ENCODE measurements at regions not wholly inside any gene's neighbourhood (a gene's known extent, or its start where the extent isn't known, plus 50 kb on each side); places are given as distances from the start of the nearest gene placed in this dataset.

DNA sequence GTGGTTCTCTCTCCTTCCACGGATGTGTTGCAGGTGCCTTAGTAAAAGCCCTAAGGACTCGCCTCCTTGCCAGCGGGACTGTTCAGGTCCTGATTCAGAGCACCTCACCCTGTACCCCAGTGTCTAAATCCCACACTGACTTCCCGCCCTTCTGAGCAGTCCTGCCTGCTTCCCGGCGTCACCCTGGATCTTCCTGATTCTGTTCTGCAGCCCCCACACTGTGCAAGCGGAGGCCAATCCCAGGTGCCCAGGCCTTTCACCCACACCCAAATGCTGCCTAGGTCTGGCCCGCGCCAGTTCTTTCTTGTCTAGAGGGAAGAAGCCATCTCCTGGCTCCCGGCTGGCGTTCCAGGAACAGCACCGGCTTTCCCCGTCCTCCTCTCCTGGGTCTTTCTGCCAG is 95.9 kb upstream of the GALNT2 start:
- Histone ChIP-seq H3K9me3 (ENCODE audit: control insufficient read depth, insufficient read depth, low read depth, low read length) (peaks cover 2% of the 10 kb centered on the region; the same call in 1 of the 2 replicates), H3K36me3 (ENCODE audit: control insufficient read depth in 2 of 2, insufficient read depth in 1 of 2, low read length in 2 of 2) (no peaks in the 10 kb centered on the region), H3K4me3 (ENCODE audit: low read depth, low read length) (no peak overlapping the region), H3K4me1 (ENCODE audit: control insufficient read depth, insufficient read depth, low read length) (no peaks in the 10 kb centered on the region), H3K27ac (ENCODE audit: extremely low read depth, low read depth, low read length) (no peak overlapping the region)
- TF ChIP-seq ZNF114 (tag by site-specific recombination; IDR thresholded peaks at IDR 0.05) (no peak), ZNF768 (tag by site-specific recombination; IDR thresholded peaks at IDR 0.05) (no peak), KLF7 (tag by site-specific recombination; IDR thresholded peaks at IDR 0.05; ENCODE audit: borderline replicate concordance) (no peak), ZNF707 (tag by site-specific recombination; IDR thresholded peaks at IDR 0.05) (no peak), SALL2 (tag by site-specific recombination; IDR thresholded peaks at IDR 0.05; ENCODE audit: borderline replicate concordance) (no peak), ZSCAN16 (tag by site-specific recombination; IDR thresholded peaks at IDR 0.05) (no peak), ZNF521 (tag by site-specific recombination; IDR thresholded peaks at IDR 0.05) (no peak), RBAK (tag by site-specific recombination; IDR thresholded peaks at IDR 0.05) (no peak), PRDM1 (tag by site-specific recombination; IDR thresholded peaks at IDR 0.05) (no peak)
- TF ChIP-seq, protein P1, sequence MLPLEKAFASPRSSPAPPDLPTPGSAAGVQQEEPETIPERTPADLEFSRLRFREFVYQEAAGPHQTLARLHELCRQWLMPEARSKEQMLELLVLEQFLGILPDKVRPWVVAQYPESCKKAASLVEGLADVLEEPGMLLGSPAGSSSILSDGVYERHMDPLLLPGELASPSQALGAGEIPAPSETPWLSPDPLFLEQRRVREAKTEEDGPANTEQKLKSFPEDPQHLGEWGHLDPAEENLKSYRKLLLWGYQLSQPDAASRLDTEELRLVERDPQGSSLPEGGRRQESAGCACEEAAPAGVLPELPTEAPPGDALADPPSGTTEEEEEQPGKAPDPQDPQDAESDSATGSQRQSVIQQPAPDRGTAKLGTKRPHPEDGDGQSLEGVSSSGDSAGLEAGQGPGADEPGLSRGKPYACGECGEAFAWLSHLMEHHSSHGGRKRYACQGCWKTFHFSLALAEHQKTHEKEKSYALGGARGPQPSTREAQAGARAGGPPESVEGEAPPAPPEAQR (tag by site-specific recombination; IDR thresholded peaks at IDR 0.05): no peak
- TF ChIP-seq, protein P2, sequence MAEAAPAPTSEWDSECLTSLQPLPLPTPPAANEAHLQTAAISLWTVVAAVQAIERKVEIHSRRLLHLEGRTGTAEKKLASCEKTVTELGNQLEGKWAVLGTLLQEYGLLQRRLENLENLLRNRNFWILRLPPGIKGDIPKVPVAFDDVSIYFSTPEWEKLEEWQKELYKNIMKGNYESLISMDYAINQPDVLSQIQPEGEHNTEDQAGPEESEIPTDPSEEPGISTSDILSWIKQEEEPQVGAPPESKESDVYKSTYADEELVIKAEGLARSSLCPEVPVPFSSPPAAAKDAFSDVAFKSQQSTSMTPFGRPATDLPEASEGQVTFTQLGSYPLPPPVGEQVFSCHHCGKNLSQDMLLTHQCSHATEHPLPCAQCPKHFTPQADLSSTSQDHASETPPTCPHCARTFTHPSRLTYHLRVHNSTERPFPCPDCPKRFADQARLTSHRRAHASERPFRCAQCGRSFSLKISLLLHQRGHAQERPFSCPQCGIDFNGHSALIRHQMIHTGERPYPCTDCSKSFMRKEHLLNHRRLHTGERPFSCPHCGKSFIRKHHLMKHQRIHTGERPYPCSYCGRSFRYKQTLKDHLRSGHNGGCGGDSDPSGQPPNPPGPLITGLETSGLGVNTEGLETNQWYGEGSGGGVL (tag by site-specific recombination; IDR thresholded peaks at IDR 0.05): no peak
- TF ChIP-seq, protein P3, sequence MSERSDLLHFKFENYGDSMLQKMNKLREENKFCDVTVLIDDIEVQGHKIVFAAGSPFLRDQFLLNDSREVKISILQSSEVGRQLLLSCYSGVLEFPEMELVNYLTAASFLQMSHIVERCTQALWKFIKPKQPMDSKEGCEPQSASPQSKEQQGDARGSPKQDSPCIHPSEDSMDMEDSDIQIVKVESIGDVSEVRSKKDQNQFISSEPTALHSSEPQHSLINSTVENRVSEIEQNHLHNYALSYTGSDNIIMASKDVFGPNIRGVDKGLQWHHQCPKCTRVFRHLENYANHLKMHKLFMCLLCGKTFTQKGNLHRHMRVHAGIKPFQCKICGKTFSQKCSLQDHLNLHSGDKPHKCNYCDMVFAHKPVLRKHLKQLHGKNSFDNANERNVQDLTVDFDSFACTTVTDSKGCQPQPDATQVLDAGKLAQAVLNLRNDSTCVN (tag by site-specific recombination; optimal IDR thresholded peaks at IDR 0.05): no peak
- CTCF ChIA-PET: no interaction called here
- POLR2A ChIA-PET: no interaction called here

DNA sequence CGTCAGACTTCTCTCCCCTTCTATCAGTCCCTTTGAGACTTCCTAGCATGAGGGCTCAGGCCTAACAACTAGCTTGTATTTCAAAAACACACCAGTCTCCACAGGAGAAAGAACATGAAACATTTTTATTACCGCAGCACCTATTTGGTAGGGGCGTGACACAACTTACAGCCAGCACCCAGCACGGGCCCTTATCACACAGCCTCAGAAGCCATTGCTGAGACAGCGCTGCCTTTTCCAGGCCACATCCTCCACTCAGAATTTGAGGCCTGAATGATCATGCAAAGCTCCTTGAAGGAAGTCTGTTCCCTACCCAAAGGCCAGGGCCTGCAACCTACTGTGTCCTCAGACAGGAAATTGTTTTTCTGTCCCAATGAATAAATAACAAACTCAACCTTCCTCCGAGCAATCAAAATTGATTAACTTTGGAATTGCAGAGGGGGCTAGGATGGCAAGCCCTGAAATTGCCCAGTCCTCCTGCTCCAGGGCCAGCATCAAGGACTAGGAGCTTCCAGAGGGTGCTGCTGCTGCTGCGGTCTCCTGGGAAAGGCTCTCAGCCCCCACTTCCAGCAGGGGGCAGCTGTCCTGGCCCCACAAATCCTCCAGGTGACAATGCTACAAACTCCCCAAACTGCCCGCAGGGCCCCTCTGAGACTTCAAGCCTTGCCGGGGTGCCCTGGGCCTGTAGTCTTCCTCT is 94.3 kb upstream of the GALNT2 start:
- no peaks in the 10 kb centered on the region for H3K9me3 ChIP-seq (ENCODE audit: control insufficient read depth, insufficient read depth, low read depth, low read length)
- ChIA-PET CTCF (interaction anchor here (0.6 to 1.5 kb wide), 6 partner anchors 11 to 1341 kb away, joined by 3 to 8 read pairs (median 5); no protein-coding TSS in a partner anchor), POLR2A (interaction anchor here (0.6 kb wide), 1 partner anchor 99 kb away, joined by 4 read pairs; no protein-coding TSS in a partner anchor)

DNA sequence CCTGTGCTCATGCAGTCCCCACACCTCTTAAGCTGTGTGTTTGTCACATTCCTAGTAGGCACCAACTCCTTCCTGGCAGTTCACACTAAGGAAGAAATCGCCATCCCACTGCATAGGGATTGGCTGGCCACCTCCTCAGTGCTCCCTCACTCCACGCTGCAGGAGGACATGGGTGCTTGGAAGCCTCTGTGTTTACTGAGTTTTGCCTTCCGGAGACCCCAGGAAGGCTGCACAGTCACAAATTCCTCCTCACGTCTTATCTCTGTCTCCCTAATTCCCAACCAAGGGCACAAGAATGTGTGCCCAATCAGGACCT is 93.8 kb upstream of the GALNT2 start:
- CTCF ChIA-PET: interaction anchor here (0.6 to 1.5 kb wide), 5 partner anchors 10 to 1340 kb away, joined by 3 to 8 read pairs (median 4); no protein-coding TSS in a partner anchor
- TF ChIP-seq, protein P4, sequence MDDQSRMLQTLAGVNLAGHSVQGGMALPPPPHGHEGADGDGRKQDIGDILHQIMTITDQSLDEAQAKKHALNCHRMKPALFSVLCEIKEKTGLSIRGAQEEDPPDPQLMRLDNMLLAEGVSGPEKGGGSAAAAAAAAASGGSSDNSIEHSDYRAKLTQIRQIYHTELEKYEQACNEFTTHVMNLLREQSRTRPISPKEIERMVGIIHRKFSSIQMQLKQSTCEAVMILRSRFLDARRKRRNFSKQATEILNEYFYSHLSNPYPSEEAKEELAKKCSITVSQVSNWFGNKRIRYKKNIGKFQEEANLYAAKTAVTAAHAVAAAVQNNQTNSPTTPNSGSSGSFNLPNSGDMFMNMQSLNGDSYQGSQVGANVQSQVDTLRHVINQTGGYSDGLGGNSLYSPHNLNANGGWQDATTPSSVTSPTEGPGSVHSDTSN (CRISPR knock-in tag; IDR thresholded peaks at IDR 0.05): no peak
- TF ChIP-seq, protein P5, sequence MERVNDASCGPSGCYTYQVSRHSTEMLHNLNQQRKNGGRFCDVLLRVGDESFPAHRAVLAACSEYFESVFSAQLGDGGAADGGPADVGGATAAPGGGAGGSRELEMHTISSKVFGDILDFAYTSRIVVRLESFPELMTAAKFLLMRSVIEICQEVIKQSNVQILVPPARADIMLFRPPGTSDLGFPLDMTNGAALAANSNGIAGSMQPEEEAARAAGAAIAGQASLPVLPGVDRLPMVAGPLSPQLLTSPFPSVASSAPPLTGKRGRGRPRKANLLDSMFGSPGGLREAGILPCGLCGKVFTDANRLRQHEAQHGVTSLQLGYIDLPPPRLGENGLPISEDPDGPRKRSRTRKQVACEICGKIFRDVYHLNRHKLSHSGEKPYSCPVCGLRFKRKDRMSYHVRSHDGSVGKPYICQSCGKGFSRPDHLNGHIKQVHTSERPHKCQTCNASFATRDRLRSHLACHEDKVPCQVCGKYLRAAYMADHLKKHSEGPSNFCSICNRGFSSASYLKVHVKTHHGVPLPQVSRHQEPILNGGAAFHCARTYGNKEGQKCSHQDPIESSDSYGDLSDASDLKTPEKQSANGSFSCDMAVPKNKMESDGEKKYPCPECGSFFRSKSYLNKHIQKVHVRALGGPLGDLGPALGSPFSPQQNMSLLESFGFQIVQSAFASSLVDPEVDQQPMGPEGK (tag by site-specific recombination; IDR thresholded peaks at IDR 0.05): no peak
- no peaks in the 10 kb centered on the region for H3K36me3 ChIP-seq (ENCODE audit: control insufficient read depth in 2 of 2, insufficient read depth in 1 of 2, low read length in 2 of 2)
- no peak overlapping the region for H3K27ac ChIP-seq (ENCODE audit: extremely low read depth, low read depth, low read length)
- H3K4me1 ChIP-seq (ENCODE audit: control insufficient read depth, insufficient read depth, low read length): no peaks in the 10 kb centered on the region
- no peaks in the 10 kb centered on the region for H3K9me3 ChIP-seq (ENCODE audit: control insufficient read depth, insufficient read depth, low read depth, low read length)
- POLR2A ChIA-PET: interaction anchor here (0.6 kb wide), 1 partner anchor 98 kb away, joined by 4 read pairs; no protein-coding TSS in a partner anchor
- no peak overlapping the region for H3K4me3 ChIP-seq (ENCODE audit: low read depth, low read length)

More for the DNA sequence above, 94.3 kb upstream of the GALNT2 start:
- Histone ChIP-seq H3K4me1 (ENCODE audit: control insufficient read depth, insufficient read depth, low read length) (no peaks in the 10 kb centered on the region), H3K27ac (ENCODE audit: extremely low read depth, low read depth, low read length) (no peak overlapping the region), H3K4me3 (ENCODE audit: low read depth, low read length) (no peak overlapping the region), H3K36me3 (ENCODE audit: control insufficient read depth in 2 of 2, insufficient read depth in 1 of 2, low read length in 2 of 2) (no peaks in the 10 kb centered on the region)
- TF ChIP-seq ZNF624 (tag by site-specific recombination; IDR thresholded peaks at IDR 0.05): no peak
- TF ChIP-seq HOXA7 (CRISPR knock-in tag; IDR thresholded peaks at IDR 0.05; ENCODE audit: borderline replicate concordance): no peak
- TF ChIP-seq ZFP37 (tag by site-specific recombination; IDR thresholded peaks at IDR 0.05): no peak
- TF ChIP-seq, protein P6, sequence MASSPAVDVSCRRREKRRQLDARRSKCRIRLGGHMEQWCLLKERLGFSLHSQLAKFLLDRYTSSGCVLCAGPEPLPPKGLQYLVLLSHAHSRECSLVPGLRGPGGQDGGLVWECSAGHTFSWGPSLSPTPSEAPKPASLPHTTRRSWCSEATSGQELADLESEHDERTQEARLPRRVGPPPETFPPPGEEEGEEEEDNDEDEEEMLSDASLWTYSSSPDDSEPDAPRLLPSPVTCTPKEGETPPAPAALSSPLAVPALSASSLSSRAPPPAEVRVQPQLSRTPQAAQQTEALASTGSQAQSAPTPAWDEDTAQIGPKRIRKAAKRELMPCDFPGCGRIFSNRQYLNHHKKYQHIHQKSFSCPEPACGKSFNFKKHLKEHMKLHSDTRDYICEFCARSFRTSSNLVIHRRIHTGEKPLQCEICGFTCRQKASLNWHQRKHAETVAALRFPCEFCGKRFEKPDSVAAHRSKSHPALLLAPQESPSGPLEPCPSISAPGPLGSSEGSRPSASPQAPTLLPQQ (tag by site-specific recombination; IDR thresholded peaks at IDR 0.05): no peak

Measured in HEK293 (cell line).